Neural progenitor cell (in vitro differentiated cells): ENCODE measurements at regions not wholly inside any gene's neighbourhood (a gene's known extent, or its start where the extent isn't known, plus 50 kb on each side); places are given as distances from the start of the nearest gene placed in this dataset.

Source experiments
- DNase-seq: peaks from one replicate; pipeline ENCODE4 v3.0.0-alpha.2; 2016; ENCODE audit warnings: low spot score
- H2AFZ ChIP-seq: fragments of 200-600 bp; sonication (generic); replicated peaks from 2 replicates; pipeline ENCODE4 v1.6.1; 2016; ENCODE audit warnings: antibody characterized with exemption
- H3F3A ChIP-seq: fragments of 200-600 bp; sonication (generic); 2 replicates; pipeline ENCODE4 v1.6.1; 2016; ENCODE audit warnings: antibody characterized with exemption, low read depth
- H3K27ac ChIP-seq: fragments of 200-600 bp; sonication (generic); 2 replicates; pipeline ENCODE4 v1.5.1; 2016; ENCODE audit warnings: mild to moderate bottlenecking
- H3K27me3 ChIP-seq: fragments of 200-600 bp; sonication (generic); 2 replicates; pipeline ENCODE4 v1.6.1; 2016; ENCODE audit warnings: mild to moderate bottlenecking, moderate library complexity
- H3K36me3 ChIP-seq: fragments of 200-600 bp; sonication (generic); 2 replicates; pipeline ENCODE4 v1.5.1; 2016
- H3K4me1 ChIP-seq: fragments of 200-600 bp; sonication (generic); 2 replicates; pipeline ENCODE4 v1.6.1; 2016; ENCODE audit warnings: mixed run types
- H3K4me2 ChIP-seq: fragments of 200-600 bp; sonication (generic); 2 replicates; pipeline ENCODE4 v1.6.1; 2016
- H3K4me3 ChIP-seq: fragments of 200-600 bp; sonication (generic); 2 replicates; pipeline ENCODE4 v1.5.1; 2016
- H3K79me2 ChIP-seq: fragments of 200-600 bp; sonication (generic); 2 replicates; pipeline ENCODE4 v1.6.1; 2016; ENCODE audit warnings: low read depth
- H3K9ac ChIP-seq: fragments of 200-600 bp; sonication (generic); 2 replicates; pipeline ENCODE4 v1.6.1; 2016
- H3K9me3 ChIP-seq: fragments of 200-600 bp; sonication (generic); 2 replicates; pipeline ENCODE4 v1.5.1; 2016; ENCODE audit warnings: low read depth
- H4K20me1 ChIP-seq: fragments of 200-600 bp; sonication (generic); 2 replicates; pipeline ENCODE4 v1.6.1; 2016; ENCODE audit warnings: low read depth
- H3K27ac Mint-ChIP-seq: 3 replicates; pipeline ENCODE4 v1.8.0; 2021; ENCODE audit warnings: mixed read lengths
- H3K27me3 Mint-ChIP-seq: 2 replicates; pipeline ENCODE4 v1.8.0; 2022; ENCODE audit warnings: low read depth, mild to moderate bottlenecking, inconsistent platforms, moderate library complexity, mixed read lengths; ENCODE audit not compliant: insufficient read depth
- H3K36me3 Mint-ChIP-seq: 3 replicates; pipeline ENCODE4 v1.8.0; 2021; ENCODE audit warnings: mixed read lengths
- H3K4me1 Mint-ChIP-seq: 3 replicates; pipeline ENCODE4 v1.8.0; 2021; ENCODE audit warnings: mixed read lengths
- H3K4me3 Mint-ChIP-seq: 3 replicates; pipeline ENCODE4 v1.8.0; 2021; ENCODE audit warnings: mild to moderate bottlenecking, moderate library complexity, mixed read lengths
- H3K9me3 Mint-ChIP-seq: 3 replicates; pipeline ENCODE4 v1.8.0; 2020; ENCODE audit warnings: mixed read lengths
- CTCF ChIP-seq: fragments of 200-600 bp; sonication (generic); IDR thresholded peaks from 2 replicates; pipeline ENCODE4 v1.5.1; 2017; ENCODE audit warnings: antibody characterized with exemption, mild to moderate bottlenecking
- EZH2 ChIP-seq: fragments of 200-600 bp; sonication (generic); IDR thresholded peaks from 2 replicates; pipeline ENCODE4 v1.6.1; 2017; ENCODE audit warnings: antibody characterized with exemption, mild to moderate bottlenecking, moderate library complexity
- EZH2phosphoT487 ChIP-seq: fragments of 200-600 bp; sonication (generic); IDR thresholded peaks from 2 replicates; pipeline ENCODE4 v1.6.1; 2017; ENCODE audit warnings: antibody characterized with exemption

GRCh38 chr5:104172976-104173375 lies 610.4 kb upstream of the NUDT12 start:
- H3K9me3 ChIP-seq: no peaks in the 10 kb centered on the region
- no peaks in the 10 kb centered on the region for H3K27me3 Mint-ChIP-seq
- no peaks in the 10 kb centered on the region for H3K27me3 ChIP-seq
- peaks cover 3% of the 10 kb centered on the region for H3K9me3 Mint-ChIP-seq
- H3K4me1 Mint-ChIP-seq: peaks cover 8% of the 10 kb centered on the region
- H3K27ac ChIP-seq: no peak overlapping the region
- H3K4me1 ChIP-seq: no peaks in the 10 kb centered on the region
- no peaks in the 10 kb centered on the region for H3K79me2 ChIP-seq
- no peak overlapping the region for H3K9ac ChIP-seq
- H3K27ac Mint-ChIP-seq: no peak overlapping the region
- no peak for DNase-seq
- H3K36me3 Mint-ChIP-seq: no peaks in the 10 kb centered on the region
- H3K4me2 ChIP-seq: no peak overlapping the region
- H2AFZ ChIP-seq: no peak overlapping the region
- H3F3A ChIP-seq: no peaks in the 10 kb centered on the region
- H3K4me3 Mint-ChIP-seq: no peak overlapping the region
- H4K20me1 ChIP-seq: no peaks in the 10 kb centered on the region
- no peaks in the 10 kb centered on the region for H3K36me3 ChIP-seq
- TF ChIP-seq EZH2phosphoT487 (no peak), CTCF (no peak), EZH2 (no peak)
- H3K4me3 ChIP-seq: no peak overlapping the region

GRCh38 chr5:104171958-104172690 lies 609.5 kb upstream of the NUDT12 start:
- no peak overlapping the region for H3K27ac Mint-ChIP-seq
- H3K9me3 Mint-ChIP-seq: no peaks in the 10 kb centered on the region
- Histone ChIP-seq H3K36me3 (no peaks in the 10 kb centered on the region), H3K79me2 (no peaks in the 10 kb centered on the region), H3K9ac (no peak overlapping the region), H3F3A (no peaks in the 10 kb centered on the region), H3K27me3 (no peaks in the 10 kb centered on the region), H3K4me3 (no peak overlapping the region), H4K20me1 (no peaks in the 10 kb centered on the region), H3K4me2 (no peak overlapping the region), H3K9me3 (no peaks in the 10 kb centered on the region), H3K27ac (no peak overlapping the region), H3K4me1 (no peaks in the 10 kb centered on the region), H2AFZ (no peak overlapping the region)
- H3K27me3 Mint-ChIP-seq: no peaks in the 10 kb centered on the region
- no peak for DNase-seq
- TF ChIP-seq EZH2phosphoT487: no peak
- H3K4me3 Mint-ChIP-seq: no peak overlapping the region
- peaks cover 8% of the 10 kb centered on the region for H3K4me1 Mint-ChIP-seq
- no peaks in the 10 kb centered on the region for H3K36me3 Mint-ChIP-seq

- Histone ChIP-seq H3K4me3 (no peak overlapping the region), H3K9ac (no peak overlapping the region), H3K4me1 (no peaks in the 10 kb centered on the region), H3F3A (no peaks in the 10 kb centered on the region), H3K9me3 (no peaks in the 10 kb centered on the region), H3K79me2 (no peaks in the 10 kb centered on the region), H3K4me2 (no peak overlapping the region), H3K36me3 (no peaks in the 10 kb centered on the region), H2AFZ (no peak overlapping the region), H3K27ac (no peak overlapping the region), H3K27me3 (no peaks in the 10 kb centered on the region), H4K20me1 (no peaks in the 10 kb centered on the region)
- Mint-ChIP-seq H3K36me3 (no peaks in the 10 kb centered on the region), H3K27ac (no peak overlapping the region), H3K4me3 (no peak overlapping the region), H3K27me3 (no peaks in the 10 kb centered on the region), H3K4me1 (peaks cover 8% of the 10 kb centered on the region), H3K9me3 (no peaks in the 10 kb centered on the region)
- no peak for DNase-seq
- no peak for TF ChIP-seq EZH2phosphoT487
These were observed 608.3 kb upstream of the NUDT12 start for GRCh38 chr5:104170926-104171325.

GRCh38 chr5:104146652-104147051 lies 584.1 kb upstream of the NUDT12 start:
- no peak overlapping the region for H3K4me3 Mint-ChIP-seq
- TF ChIP-seq EZH2 (no peak), CTCF (no peak), EZH2phosphoT487 (no peak)
- Histone ChIP-seq H3K27me3 (no peaks in the 10 kb centered on the region), H3K9me3 (no peaks in the 10 kb centered on the region), H3K9ac (no peak overlapping the region), H3K4me2 (no peak overlapping the region), H3K4me1 (no peaks in the 10 kb centered on the region), H3K79me2 (no peaks in the 10 kb centered on the region), H3K4me3 (no peak overlapping the region), H4K20me1 (no peaks in the 10 kb centered on the region), H3K27ac (no peak overlapping the region), H3F3A (no peaks in the 10 kb centered on the region), H2AFZ (no peak overlapping the region), H3K36me3 (no peaks in the 10 kb centered on the region)
- H3K4me1 Mint-ChIP-seq: peaks cover 10% of the 10 kb centered on the region
- no peaks in the 10 kb centered on the region for H3K9me3 Mint-ChIP-seq
- no peaks in the 10 kb centered on the region for H3K27me3 Mint-ChIP-seq
- no peaks in the 10 kb centered on the region for H3K36me3 Mint-ChIP-seq
- no peak for DNase-seq
- H3K27ac Mint-ChIP-seq: no peak overlapping the region
